Peyer's patch (tissue), 4 donors: ENCODE measurements at regions not wholly inside any gene's neighbourhood (a gene's known extent, or its start where the extent isn't known, plus 50 kb on each side); places are given as distances from the start of the nearest gene placed in this dataset.

Experiments
- DNase-seq, 3 donors: peaks; one replicate each; pipeline ENCODE4 v3.0.0-alpha.2; 2017 to 2019
- H3K27ac ChIP-seq, 4 donors: fragments of 200-600 bp; sonication (generic); one replicate each; pipeline ENCODE4 v1.5.1; 2016 to 2019
- H3K27me3 ChIP-seq, 2 donors: fragments of 200-600 bp; sonication (generic); one replicate each; pipeline ENCODE4 v1.5.1; 2019
- H3K36me3 ChIP-seq, 3 donors: fragments of 200-600 bp; sonication (generic); one replicate each; pipeline ENCODE4 v1.5.1; 2016 to 2019
- H3K4me1 ChIP-seq, 4 donors: fragments of 200-600 bp; sonication (generic); one replicate each; pipeline ENCODE4 v1.5.1; 2016 to 2019
- H3K4me3 ChIP-seq, 4 donors: fragments of 200-600 bp; sonication (generic); 1 replicate in 3 of 4; 2 replicates in 1 of 4; pipeline ENCODE4 v1.5.1; 2016 to 2019; ENCODE audit warnings: mild to moderate bottlenecking in 1 of 4
- H3K9me3 ChIP-seq, 4 donors: fragments of 200-600 bp; sonication (generic); one replicate each; pipeline ENCODE4 v1.5.1; 2016 to 2019; ENCODE audit warnings: mild to moderate bottlenecking in 1 of 4
- CTCF ChIP-seq, 6 experiments: fragments of 450-650 bp in 4 of 6; fragments of 200-600 bp in 2 of 6; sonication (generic) in 1 of 6; IDR thresholded peaks; one replicate each; pipeline ENCODE4 v1.5.1; 2017 to 2019; ENCODE audit warnings: antibody characterized with exemption in 6 of 6, mild to moderate bottlenecking in 3 of 6, moderate library complexity in 1 of 6
- POLR2A ChIP-seq, 2 donors: fragments of 450-650 bp; IDR thresholded peaks; one replicate each; pipeline ENCODE4 v1.5.1; 2017; ENCODE audit warnings: antibody characterized with exemption in 2 of 2, mild to moderate bottlenecking in 2 of 2, moderate library complexity in 2 of 2
- small RNA-seq, 2 donors: library from RNA; depleted of rRNA; stranded (forward); fragments of <200 nt; gene quantifications; one replicate each; pipeline ENCODE3, GENCODE V24; 2016

DNA sequence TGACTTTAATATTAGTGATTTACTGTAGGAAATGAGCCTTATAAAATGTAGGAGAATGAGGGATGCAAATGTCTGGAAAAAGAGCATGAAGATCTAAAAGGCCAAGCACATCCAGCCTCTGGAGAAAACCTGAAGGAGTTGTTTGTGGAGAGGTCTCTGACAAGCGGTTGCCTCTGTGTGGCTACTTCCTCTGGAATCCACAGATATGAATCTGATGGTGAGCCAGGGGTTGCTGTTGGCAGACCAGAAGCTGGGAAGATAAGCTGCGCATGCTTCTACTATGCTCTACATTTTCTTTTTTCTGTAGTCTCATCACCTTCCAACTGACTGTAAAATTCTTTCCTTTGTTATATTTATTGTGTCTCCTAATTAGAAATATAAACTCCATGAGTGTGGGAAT lies 248.6 kb downstream of the OLFM3 start:
- DNase-seq, result no peak
- Histone ChIP-seq H3K36me3 (no peaks in the 10 kb centered on the region), H3K9me3 (no peaks in the 10 kb centered on the region), H3K27me3 (no peaks in the 10 kb centered on the region), H3K27ac (no peak overlapping the region), H3K4me1 (no peaks in the 10 kb centered on the region), H3K4me3 (no peak overlapping the region)
- TF ChIP-seq POLR2A (IDR thresholded peaks at IDR 0.05), result no peak
- TF ChIP-seq CTCF (IDR thresholded peaks at IDR 0.05), result no peak

Small RNAs in the stretch of these regions (small RNA-seq; reads per million reads assigned to genes)
- gene RNU6-965P, result 0 reads per million in 2 donors
